GM21737 (cell line): ENCODE measurements at regions not wholly inside any gene's neighbourhood (a gene's known extent, or its start where the extent isn't known, plus 50 kb on each side); places are given as distances from the start of the nearest gene placed in this dataset.
"Not testable (repeated sequence)": the region's sequence is repeated elsewhere in the genome, so short reads cannot be mapped to it uniquely, and the experiment has no call there.

Source experiments
- ATAC-seq: cut with Tn5 transposase; IDR thresholded peaks from one replicate; pipeline ENCODE4 v1.9.1; 2021; ENCODE audit warnings: mild to moderate bottlenecking, moderate library complexity; ENCODE audit not compliant: unreplicated experiment

- ATAC-seq, result no peak
These were observed 448.0 kb downstream of the KCNT2 start for GRCh38 chr1:196160066-196160795.

DNA sequence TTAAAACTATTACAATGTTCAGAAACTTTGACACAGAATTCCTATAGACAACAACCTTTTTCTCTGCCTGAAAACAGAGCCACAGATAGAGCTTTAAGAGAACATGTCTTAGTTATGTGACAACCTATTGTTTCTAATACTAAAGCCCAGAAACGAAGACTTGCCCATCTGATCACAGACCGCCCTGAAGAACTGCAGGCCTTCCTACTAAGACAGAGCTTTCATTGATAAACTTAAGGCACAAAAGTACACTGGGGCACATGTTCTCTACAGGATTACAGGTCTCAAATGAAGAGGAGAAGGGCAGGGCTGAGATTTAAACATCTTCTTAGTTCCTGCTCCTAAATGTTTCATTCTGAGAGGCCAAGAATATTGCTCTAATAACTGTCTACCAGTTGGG is 452.7 kb downstream of the KCNT2 start:
- ATAC-seq, result no peak

DNA sequence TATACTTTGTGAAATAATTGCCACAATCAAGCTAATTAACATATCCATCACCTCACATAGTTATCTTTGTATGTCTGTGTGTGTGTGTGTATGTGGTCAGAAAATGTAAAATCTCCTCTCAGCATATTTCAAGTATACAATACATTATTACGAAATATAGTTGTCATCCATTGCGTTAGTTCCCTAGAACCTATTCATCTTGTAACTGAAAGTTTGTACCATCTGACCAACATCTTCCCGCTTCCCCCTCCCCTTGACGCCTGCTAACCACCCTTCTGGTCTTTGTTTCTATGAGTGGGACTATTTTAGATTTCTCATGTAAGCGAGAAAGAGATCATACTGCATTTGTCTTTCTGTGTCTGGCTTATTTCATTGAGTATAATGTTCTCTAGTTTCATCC is 455.3 kb downstream of the KCNT2 start:
- no peak for ATAC-seq

GRCh38 chr1:196152086-196152485 is 456.2 kb downstream of the KCNT2 start:
- no peak for ATAC-seq

GRCh38 chr1:196148367-196148970 is 459.8 kb downstream of the KCNT2 start:
- ATAC-seq, result no peak

DNA sequence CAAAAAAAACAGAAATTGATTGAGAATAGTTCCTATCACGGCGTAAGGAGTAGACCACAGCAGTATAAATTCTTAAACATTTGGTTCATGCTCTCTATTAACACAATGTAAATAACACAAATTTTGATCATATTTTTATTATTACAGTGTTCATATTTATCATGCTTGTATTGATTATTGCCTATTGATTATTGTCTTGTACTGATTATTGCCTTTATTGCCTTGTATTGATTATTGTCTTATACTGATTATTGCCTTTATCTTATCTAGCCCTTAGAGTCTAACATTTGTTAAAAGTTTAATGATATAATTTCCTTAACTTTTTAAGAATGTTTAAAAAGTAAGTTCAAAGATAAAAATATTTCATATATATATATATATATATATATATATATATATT is 460.7 kb downstream of the KCNT2 start:
- ATAC-seq, result no peak

- ATAC-seq, result not testable (repeated sequence)
These were observed 463.1 kb downstream of the KCNT2 start for GRCh38 chr1:196145151-196145550.

DNA sequence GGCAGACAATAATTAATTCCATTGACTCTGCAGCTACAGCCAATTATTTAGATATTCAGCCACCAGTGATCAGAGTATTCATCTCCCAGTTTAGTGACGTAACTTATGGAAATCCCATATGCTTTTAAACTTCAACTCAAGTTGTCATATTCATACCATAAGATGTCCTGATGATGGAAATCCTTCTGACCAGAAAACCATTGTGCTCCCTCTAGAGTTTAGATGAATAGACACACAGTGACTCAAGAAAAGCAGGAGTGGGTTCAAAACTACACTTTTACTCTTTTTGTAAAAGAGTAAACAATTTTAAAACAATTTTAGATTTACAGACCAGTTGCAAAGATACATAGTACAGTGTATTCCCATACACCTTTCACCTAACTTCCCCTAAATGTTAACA is 463.7 kb downstream of the KCNT2 start:
- no peak for ATAC-seq

DNA sequence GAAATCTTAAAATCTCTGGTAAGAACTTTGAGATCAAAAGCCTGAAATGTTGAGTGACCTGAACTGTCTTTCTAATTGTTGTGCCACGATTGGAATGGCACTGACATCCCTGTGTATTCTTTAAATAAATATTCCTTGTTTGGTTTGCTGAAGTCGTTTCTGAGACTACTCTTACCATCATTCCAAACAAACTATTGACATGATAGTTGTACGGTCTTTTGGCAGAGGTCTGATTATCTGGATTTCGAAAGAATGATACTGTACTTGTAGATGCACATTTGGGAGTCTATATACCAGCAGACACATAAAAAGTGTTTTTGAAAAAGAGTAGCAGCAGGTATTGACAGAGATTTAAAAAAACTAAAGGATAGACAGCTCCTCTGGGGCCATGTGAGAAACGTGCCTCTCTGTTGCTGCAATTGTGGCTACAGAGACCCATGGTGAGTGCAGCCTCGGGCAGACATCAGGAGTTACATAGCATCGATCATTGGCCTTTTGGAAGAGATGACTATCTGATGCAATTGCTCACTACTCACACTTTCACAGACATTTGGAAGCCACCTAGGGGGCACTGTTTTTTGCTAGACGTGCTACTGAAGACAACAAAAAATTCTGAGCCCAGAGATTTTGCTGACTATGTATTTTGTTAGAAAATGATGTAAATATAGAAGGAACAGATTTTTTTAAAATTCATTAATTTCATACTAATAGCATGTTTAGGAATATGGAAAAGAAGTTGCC is 464.5 kb downstream of the KCNT2 start:
- no peak for ATAC-seq

DNA sequence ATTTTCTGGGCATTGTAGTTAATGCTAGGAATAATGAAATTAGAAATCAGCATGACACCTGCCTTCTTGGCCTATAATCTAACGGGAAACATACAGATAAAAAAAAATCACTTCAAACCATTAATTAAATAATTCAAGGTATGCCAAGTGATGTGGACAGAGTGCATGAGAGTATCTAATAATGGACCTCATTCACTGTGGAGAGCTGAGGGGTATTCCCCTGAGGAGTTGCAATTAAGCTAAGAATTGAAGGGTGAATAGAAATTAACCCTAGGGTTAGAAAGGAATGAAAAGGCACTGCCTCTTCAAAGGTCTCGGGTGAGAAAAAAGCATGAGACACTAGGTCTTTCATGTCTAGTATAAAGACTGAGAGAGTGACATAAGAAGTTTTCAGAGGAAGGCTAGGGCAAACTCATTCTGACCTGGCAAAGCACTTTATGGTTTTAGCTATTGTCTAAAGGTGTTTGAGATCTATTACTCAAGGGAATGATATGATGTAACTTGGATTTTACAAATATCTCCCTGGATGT is 466.1 kb downstream of the KCNT2 start:
- ATAC-seq, result no peak

GRCh38 chr1:196136396-196136795 is 471.8 kb downstream of the KCNT2 start:
- no peak for ATAC-seq

GRCh38 chr1:196131691-196132090 is 476.5 kb downstream of the KCNT2 start:
- no peak for ATAC-seq

DNA sequence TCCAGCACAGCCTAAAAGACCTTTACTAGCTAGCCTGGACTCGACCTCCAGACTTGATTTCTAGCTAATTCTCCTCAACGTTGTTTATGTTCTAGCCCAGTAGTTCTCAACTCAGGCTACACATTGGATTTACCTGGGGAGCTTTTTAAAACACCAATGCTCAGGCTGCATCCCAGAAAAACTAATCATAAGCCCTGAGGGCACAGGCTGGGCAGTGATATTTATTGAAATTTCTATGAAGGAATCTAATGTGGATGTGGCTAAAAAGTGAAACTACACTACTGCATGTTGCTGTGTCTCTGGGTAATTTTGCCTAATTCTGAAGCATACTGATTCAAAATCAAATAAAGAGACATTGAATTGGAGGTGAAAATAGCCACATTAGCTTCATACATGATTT is 479.4 kb downstream of the KCNT2 start:
- no peak for ATAC-seq

- ATAC-seq, result no peak
These were observed 487.1 kb downstream of the KCNT2 start for GRCh38 chr1:196121181-196121580.

DNA sequence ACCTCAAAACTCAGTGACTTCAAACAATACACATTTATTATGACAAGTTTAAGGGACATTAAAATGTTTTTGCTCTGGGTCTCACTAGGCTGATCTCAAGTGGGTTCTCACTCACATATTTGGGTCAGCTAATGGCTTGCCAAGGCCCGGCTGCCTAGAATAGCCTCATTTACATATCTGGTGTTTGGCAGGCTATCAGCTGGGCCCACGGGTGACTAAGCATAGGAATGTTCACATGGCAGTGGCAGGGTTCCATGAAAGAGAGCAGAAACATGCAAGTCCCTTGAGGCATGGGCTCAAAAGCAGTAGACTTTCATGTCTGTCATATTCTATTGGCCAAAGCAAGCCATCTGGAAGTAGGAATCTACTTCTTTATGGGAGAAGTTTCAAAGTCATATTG is 492.6 kb downstream of the KCNT2 start:
- ATAC-seq, result no peak

- no peak for ATAC-seq
These were observed 494.0 kb downstream of the KCNT2 start for GRCh38 chr1:196114193-196114592.

DNA sequence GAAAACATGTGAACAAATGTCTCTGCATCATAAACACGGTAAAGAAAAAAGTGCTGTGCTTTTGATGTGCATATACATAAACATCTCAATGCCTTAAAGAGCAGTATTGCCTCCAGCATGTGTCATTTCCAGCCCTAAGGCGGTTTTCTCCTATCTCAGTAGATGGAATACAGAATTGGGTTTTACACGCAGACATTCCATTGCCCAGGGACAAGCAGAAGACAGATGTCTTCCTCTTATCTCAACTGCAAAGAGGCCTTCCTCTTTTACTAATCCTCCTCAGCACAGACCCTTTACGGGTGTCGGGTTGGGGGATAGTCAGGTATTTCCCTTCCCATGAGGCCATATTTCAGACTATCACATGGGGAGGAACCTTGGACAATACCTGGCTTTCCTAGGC is 499.2 kb downstream of the KCNT2 start:
- ATAC-seq, result not testable (repeated sequence)

DNA sequence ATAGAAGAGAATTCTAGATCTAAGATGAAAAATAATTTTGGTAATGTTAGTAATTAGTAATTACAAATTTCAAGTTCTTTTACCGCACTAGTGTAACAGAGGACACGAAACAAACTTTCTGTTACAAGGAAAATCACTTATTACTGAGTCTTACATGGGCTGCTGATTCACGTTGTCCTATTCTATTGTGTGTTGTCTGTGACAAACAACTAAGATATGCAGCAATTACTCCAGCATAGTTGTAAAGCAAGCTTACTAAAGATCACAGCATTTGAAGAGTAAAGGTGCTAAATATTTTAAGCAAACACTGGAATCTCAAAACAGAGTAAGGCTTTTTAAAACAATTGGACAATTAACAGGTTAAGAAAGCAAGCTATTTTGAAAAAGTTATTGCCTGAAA is 502.3 kb downstream of the KCNT2 start:
- no peak for ATAC-seq

DNA sequence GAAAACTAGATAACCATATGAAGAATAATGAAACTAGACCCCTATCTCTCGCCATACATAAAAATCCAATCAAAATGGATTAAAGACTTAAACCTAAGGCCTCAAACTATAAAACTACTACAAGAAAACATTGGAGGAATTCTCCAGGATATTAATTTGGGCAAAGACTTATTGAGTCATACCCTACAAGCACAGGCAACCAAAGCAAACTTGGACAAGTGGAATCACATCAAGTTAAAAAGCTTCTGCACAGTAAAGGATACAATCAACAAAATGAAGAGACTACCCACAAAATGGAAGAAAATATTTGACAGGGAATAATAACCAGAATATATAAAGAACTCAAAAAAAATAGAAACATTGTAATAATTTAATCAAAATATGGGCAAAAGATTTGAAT is 505.4 kb downstream of the KCNT2 start:
- ATAC-seq, result no peak

DNA sequence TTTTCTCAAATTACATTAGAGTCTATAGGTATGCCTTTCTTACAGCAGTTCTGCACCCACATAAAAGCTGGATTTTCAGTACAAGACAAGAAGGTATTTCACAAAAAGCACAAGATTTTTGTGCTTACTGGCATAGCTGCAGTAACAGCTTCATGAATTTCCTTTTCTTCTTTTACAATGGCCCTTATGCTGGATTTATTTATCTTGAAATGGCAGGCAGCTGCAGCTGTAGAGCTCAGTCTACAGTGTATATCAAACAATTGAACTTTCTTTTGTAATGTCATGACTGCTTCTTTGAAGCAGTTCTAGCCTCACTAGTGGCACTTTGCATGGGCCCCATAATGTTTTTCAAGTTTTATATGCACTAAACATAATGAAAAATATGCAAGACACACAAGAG is 510.2 kb downstream of the KCNT2 start:
- no peak for ATAC-seq

DNA sequence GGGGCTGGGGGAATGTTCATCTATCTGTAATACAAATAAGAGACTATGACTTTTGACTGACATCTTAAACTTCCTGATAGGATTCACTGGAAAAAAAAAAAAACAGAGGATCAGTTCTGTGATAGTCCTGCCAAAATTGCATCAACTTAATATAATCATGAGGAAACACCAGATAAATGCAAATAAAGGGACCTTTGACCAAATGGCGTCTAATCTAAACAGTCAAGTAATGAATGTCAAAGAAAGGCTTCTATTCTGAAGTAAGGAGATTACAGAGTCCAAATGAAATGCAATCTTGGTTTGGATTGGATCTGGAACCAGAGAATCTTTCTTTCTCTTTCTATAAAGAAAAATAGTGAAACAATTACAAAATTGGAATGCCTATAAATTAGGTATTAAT is 513.4 kb downstream of the KCNT2 start:
- no peak for ATAC-seq
